HG02798 (cell line): ENCODE measurements at regions not wholly inside any gene's neighbourhood (a gene's known extent, or its start where the extent isn't known, plus 50 kb on each side); places are given as distances from the start of the nearest gene placed in this dataset.

Source experiments
- ATAC-seq: cut with Tn5 transposase; IDR thresholded peaks from one replicate; pipeline ENCODE4 v1.9.1; 2021; ENCODE audit warnings: mild to moderate bottlenecking; ENCODE audit not compliant: unreplicated experiment, poor library complexity

GRCh38 chrY:8151561-8151960, 1185.7 kb upstream of the TSPY4 start:
- no peak for ATAC-seq

- no peak for ATAC-seq
Observed at GRCh38 chrY:8128578-8128977, 1208.7 kb upstream of the TSPY4 start.

- no peak for ATAC-seq
Observed at GRCh38 chrY:8125907-8126571, 1211.2 kb upstream of the TSPY4 start.

GRCh38 chrY:8121825-8122224, 1210.3 kb upstream of the AMELY start:
- no peak for ATAC-seq

GRCh38 chrY:8094429-8094828, 1182.9 kb upstream of the AMELY start:
- no peak for ATAC-seq

GRCh38 chrY:8092926-8093325, 1181.4 kb upstream of the AMELY start:
- no peak for ATAC-seq

- ATAC-seq: no peak
Observed at GRCh38 chrY:8085925-8086324, 1174.4 kb upstream of the AMELY start.

GRCh38 chrY:8084192-8084591, 1172.6 kb upstream of the AMELY start:
- no peak for ATAC-seq

GRCh38 chrY:8081151-8081550, 1169.6 kb upstream of the AMELY start:
- ATAC-seq: no peak

- ATAC-seq: no peak
Observed at GRCh38 chrY:8065220-8065619, 1153.7 kb upstream of the AMELY start.

GRCh38 chrY:8064500-8064899, 1152.9 kb upstream of the AMELY start:
- ATAC-seq: no peak

GRCh38 chrY:8063973-8064372, 1152.4 kb upstream of the AMELY start:
- ATAC-seq: no peak

- no peak for ATAC-seq
Observed at GRCh38 chrY:8058613-8059012, 1147.1 kb upstream of the AMELY start.

- no peak for ATAC-seq
Observed at GRCh38 chrY:8051340-8051739, 1139.8 kb upstream of the AMELY start.

- no peak for ATAC-seq
Observed at GRCh38 chrY:8041238-8041637, 1129.7 kb upstream of the AMELY start.

- ATAC-seq: no peak
Observed at GRCh38 chrY:8036563-8036962, 1125.0 kb upstream of the AMELY start.

GRCh38 chrY:8035653-8036052, 1124.1 kb upstream of the AMELY start:
- no peak for ATAC-seq

GRCh38 chrY:8034673-8035072, 1123.1 kb upstream of the AMELY start:
- no peak for ATAC-seq

- no peak for ATAC-seq
Observed at GRCh38 chrY:8033200-8033599, 1121.6 kb upstream of the AMELY start.

GRCh38 chrY:8020540-8020939, 1109.0 kb upstream of the AMELY start:
- no peak for ATAC-seq

- ATAC-seq: no peak
Observed at GRCh38 chrY:8011515-8011914, 1100.0 kb upstream of the AMELY start.

GRCh38 chrY:8004196-8004595, 1092.6 kb upstream of the AMELY start:
- ATAC-seq: peak; percentile 50

- ATAC-seq: no peak
Observed at GRCh38 chrY:7996726-7997125, 1085.2 kb upstream of the AMELY start.
